ENCODE measurements at regions not wholly inside any gene's neighbourhood (a gene's known extent, or its start where the extent isn't known, plus 50 kb on each side); places are given as distances from the start of the nearest gene placed in this dataset.

DNA sequence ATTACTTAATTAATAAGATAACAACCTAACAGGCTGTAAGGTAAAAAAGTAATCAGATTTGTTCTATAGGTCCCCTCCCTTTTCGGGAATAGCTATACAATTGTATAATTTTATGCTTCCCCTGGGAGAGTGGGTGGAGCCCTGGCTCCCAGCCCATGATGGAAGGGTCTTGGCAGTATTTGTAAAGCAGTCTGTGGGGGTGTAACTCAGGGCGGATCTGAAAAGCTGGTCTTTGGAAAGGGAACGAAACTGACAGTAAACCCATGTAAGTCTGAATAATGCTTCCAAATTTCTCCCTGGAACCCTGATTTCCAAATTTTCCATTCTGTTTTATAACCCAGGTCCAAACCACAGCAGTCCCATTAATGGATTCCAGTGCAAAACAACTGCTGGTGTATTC lies 110.4 kb downstream of the DAD1 start:
- no peak for TF ChIP-seq POLR2AphosphoS5 (IDR thresholded peaks at IDR 0.05)
- TF ChIP-seq, protein P1, sequence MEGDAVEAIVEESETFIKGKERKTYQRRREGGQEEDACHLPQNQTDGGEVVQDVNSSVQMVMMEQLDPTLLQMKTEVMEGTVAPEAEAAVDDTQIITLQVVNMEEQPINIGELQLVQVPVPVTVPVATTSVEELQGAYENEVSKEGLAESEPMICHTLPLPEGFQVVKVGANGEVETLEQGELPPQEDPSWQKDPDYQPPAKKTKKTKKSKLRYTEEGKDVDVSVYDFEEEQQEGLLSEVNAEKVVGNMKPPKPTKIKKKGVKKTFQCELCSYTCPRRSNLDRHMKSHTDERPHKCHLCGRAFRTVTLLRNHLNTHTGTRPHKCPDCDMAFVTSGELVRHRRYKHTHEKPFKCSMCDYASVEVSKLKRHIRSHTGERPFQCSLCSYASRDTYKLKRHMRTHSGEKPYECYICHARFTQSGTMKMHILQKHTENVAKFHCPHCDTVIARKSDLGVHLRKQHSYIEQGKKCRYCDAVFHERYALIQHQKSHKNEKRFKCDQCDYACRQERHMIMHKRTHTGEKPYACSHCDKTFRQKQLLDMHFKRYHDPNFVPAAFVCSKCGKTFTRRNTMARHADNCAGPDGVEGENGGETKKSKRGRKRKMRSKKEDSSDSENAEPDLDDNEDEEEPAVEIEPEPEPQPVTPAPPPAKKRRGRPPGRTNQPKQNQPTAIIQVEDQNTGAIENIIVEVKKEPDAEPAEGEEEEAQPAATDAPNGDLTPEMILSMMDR (IDR thresholded peaks at IDR 0.05 in 8 of 11, conservative IDR thresholded peaks at IDR 0.05 in 3 of 11) = no peak
- TF ChIP-seq POLR2A (IDR thresholded peaks at IDR 0.05) = no peak
